Mammary epithelial cell (primary cell): ENCODE measurements at regions not wholly inside any gene's neighbourhood (a gene's known extent, or its start where the extent isn't known, plus 50 kb on each side); places are given as distances from the start of the nearest gene placed in this dataset.

Experiments
- CTCF ChIP-seq, 2 donors: IDR thresholded peaks in 1 of 2; conservative IDR thresholded peaks in 1 of 2; 2 replicates each; pipeline ENCODE4 v1.5.1; 2011 to 2012; ENCODE audit warnings: inconsistent platforms in 2 of 2, low read length in 2 of 2, mild to moderate bottlenecking in 2 of 2, control low read depth in 1 of 2, low read depth in 1 of 2; ENCODE audit not compliant: insufficient read depth in 1 of 2; ENCODE audit errors: extremely low read depth in 1 of 2
- EZH2 ChIP-seq: IDR thresholded peaks from 2 replicates; pipeline ENCODE4 v1.6.1; 2012; ENCODE audit warnings: low read length, inconsistent platforms, borderline replicate concordance

- TF ChIP-seq CTCF (conservative IDR thresholded peaks at IDR 0.05 in 1 of 2, IDR thresholded peaks at IDR 0.05 in 1 of 2; ENCODE audit: extremely low read depth in 1 of 2, insufficient read depth in 1 of 2, low read depth in 1 of 2, low read length in 2 of 2) (no peak), EZH2 (no peak)
Observed at GRCh38 chr2:239700686-239701345, 300.0 kb upstream of the HDAC4 start.
